HG02981 (cell line): ENCODE measurements at regions not wholly inside any gene's neighbourhood (a gene's known extent, or its start where the extent isn't known, plus 50 kb on each side); places are given as distances from the start of the nearest gene placed in this dataset.

Experiments
- ATAC-seq: cut with Tn5 transposase; IDR thresholded peaks from one replicate; pipeline ENCODE4 v1.9.1; 2021; ENCODE audit warnings: mild to moderate bottlenecking, moderate library complexity; ENCODE audit not compliant: unreplicated experiment

DNA sequence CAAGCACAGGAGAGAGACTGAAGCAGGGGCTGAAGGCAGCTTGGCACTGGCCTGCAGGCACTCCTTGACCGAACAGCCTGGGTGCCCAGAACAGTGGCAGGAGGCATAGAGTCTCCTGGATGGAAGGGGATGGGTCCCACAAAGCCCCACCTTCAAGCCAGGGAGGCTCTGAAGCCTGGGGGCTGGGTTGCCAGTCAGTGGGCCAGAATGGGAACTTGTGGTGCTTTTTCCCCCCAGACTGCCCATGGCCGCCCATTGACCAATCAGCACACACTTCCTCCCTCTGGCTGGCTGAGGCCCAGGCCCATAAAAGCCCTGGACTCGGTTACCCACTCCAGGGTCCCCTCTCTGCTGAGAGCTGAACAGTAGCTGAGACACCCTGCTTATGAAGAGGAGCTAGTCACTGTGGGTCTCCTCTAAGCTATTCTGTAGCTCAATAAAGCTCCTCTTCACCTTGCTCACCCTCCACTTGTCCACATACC lies 109.6 kb downstream of the ELAPOR2 start:
- ATAC-seq: no peak

DNA sequence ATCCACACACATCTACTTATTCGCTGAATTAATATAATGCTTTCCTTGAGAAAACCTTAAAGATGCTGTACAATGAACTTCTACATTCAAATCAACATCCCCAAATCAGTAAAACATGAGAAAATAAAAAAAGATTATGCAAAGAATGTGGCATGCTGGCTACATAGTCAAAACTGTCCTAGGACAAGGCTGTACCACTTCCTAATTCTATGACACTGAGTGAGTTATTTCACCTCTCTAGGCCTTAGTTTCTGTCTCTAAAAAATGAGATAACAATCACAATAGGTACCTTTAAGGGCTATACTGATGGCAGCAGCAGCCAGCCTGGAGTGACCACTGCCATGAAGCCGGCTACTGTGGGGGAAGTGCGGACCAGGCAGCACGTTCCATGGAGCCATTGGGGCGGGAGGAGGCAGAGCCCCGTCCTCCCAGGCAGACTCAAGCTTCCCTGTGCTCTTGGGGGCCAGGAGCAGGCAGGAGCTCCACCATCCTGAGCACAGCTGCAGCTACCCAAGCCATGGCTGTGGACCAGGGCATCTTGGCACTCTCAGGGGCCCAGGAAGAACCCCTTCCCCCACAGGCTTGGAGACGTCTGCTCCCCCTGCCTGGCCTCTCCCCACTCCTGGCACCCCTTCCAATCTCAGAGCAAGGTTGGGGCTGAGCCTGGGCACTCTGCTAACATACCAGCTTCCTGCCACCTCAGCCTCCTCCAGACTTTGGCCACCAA lies 110.2 kb downstream of the ELAPOR2 start:
- ATAC-seq: peak; percentile 97

GRCh38 chr7:86947929-86948328 lies 111.5 kb downstream of the ELAPOR2 start:
- no peak for ATAC-seq

DNA sequence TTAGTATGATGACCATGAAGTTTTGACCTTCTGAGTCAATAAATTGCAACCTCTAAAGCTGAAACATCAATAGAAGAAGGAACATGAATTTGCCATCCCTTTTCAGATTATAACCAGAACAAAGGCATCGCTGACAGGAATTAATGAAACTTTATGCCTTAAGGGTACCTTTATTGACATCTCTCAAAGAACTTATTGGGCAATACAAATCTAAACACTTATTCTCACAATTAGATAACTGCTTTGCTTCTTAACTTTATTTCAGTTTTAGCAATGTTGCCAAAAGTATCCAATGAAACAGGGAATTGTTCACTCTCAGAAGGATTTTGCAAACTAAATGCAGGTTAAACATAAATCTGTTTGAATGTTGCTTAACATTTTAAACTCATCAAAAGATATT lies 116.0 kb downstream of the ELAPOR2 start:
- no peak for ATAC-seq

- no peak for ATAC-seq
Measured at GRCh38 chr7:86942995-86943394, 116.5 kb downstream of the ELAPOR2 start.

DNA sequence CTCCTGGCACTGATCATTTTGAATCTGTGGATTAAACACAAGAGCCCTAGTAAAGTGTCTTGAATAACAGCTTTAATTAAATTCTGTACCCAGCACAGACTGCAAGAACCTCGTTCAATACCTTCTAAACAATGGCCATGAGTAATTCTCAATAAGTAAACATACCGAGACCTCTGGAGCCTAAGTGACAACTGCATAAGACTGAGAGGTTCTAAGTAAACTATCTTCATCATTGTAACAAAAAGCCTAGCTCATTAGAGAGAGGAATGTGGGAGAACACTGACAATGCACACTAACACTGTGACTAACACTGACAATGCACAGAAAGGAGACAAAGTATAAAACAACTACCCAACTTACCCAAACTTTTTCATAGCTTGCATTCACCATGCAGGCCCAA lies 117.4 kb downstream of the ELAPOR2 start:
- ATAC-seq: no peak

GRCh38 chr7:86939197-86939814 lies 120.1 kb downstream of the ELAPOR2 start:
- ATAC-seq: peak; percentile 88

- no peak for ATAC-seq
Measured at GRCh38 chr7:86937363-86937878, 122.0 kb downstream of the ELAPOR2 start.

DNA sequence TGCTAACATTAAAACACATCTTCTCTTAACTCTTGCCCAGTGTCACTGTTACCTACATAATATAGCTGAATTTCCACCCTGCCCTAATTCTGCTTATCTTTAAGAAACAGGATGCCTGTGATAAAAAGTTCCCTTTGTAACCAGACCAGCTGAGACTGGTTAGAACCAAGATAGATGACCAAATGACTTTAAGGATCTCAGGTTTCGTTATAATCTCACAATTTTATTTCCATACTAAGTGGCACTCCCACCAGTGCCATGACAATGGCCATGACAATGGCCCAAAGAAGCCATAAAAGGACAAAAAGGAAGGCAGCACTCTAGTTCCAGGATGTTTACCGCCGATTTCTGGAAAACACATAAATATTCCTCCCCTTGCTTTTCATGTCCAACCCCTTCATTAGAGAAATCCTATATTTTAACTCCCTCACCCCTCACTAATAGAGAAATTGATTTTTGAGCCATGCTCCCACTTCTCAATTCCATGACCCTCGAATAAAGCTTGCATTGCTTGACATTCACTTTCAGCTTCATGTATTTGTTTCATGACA lies 126.1 kb downstream of the ELAPOR2 start:
- ATAC-seq: no peak

GRCh38 chr7:86932038-86932512 lies 127.4 kb downstream of the ELAPOR2 start:
- ATAC-seq: no peak

GRCh38 chr7:86931439-86931838 lies 128.0 kb downstream of the ELAPOR2 start:
- ATAC-seq: no peak

DNA sequence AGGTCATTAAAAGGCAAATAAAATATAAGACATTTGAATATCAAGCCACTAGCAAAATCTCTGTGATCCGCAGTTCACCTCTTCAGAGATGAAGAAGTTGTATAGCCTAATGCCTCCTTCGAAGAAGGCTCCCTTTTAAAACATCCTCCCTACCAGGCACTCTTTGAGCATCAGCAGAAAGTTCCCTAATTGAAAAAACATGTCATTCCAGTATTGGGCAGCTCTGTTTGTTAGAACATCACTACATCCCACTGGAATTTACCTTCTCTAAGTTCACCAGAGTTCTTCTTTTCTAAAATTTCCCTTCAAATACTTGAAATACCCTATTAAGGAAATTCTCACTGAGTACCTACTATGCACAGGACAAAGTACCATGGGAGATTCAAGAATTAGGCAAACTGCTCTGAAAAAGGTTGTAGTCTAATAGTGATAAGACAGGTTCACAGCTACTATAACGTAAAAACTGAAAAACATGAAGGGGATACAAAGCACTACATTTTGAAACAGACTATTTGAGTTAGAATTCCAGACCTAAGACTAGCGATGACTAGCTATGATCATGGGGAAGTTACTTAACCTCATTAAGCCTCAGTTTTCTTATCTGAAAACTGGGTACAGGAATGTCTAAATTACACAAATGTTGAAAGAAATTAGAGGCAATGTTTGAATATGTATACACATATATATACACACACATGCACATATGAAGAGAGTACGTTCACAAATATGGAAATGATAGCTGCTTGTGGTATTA lies 128.7 kb downstream of the ELAPOR2 start:
- no peak for ATAC-seq

DNA sequence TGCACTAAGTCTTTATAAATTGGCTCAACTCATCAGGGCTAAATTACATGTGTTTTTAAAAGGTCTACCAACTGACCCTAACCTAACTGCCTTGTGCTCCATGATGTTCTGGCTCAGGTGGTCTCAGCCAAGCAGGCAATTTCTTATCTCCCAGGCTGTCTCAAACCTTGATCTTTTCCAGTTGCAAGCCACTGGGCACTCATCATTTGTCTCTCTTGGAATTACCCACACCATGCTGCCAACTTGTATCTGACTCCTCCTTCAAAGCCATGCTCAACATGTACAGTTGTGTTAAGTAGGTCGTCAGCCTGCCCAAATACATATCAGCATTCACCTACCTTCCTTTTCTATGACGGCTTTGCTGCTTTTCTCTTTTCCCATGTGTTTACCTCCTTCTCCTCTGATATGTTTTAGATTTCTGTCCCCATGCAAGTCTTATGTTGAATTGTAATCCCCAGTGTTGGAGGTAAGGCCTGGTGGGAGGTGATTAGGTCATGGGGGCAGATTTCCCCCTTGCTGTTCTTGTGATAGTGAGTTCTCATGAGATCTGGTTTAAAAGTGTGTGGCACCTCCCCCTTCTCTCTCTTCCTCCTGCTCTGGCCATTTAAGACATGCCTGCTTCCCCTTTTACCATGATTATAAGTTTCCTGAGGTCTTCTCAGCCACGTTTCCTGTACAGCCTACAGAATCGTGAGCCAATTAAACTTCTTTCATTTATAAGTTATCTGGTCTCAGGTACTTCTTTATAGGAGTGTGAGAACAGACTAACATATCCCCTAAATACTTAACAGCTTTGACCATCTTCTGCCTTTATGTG lies 130.0 kb downstream of the ELAPOR2 start:
- ATAC-seq: no peak

GRCh38 chr7:86928308-86928707 lies 131.1 kb downstream of the ELAPOR2 start:
- no peak for ATAC-seq

DNA sequence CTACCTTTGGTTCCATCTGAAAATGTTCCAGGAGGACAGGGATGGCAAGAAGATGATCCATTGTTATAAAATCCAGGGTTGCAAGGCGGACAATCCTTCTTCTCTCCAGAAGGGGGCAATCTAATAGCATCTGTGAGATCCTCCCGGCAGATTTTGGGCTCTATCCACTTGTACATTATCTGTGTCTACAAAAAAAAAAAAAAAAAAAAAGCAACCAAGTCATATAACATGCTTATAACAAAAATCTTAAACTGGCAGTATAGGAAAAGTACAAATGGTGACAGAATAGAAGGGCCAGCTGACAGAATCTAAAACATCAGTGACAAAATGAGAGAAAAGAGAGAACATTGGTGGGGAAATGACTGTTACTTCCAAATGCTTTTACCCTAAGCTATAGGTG lies 132.7 kb downstream of the ELAPOR2 start:
- peak; percentile 49 for ATAC-seq

DNA sequence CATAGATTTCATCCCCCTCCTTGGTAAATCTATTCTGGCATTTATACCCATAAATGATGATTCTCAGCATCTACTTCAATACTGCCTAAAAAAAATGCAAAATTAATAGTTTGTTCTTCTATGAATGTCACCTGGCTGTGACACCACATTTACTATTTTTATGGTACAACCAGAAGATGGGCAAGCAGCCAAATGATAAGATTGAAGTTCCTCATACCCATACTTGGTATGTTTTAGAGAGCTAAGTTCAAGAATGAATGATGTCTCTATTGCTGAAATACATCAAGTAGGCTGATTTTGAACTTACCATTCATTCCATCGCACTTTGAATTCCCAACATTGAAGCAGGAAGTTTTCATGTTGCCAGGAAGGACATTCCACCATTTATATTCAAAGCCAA lies 134.2 kb downstream of the ELAPOR2 start:
- no peak for ATAC-seq

DNA sequence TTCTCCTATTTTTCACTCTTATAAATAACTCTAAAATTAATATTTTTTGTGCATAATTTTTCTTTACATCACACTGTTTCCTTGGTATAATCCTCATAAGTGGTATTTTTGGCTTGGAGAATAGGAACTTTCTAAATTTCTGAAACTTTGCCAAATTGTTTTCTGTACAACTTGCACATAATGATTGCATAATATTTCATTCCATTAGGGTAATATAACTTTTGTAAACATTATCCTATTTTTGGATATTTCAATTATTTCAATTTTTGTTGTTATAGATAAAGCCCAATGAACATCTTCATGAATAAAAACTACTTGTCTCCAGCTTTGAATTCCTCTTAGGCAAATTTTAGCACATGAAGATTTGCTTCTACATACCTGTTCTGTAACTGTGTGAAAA lies 135.9 kb downstream of the ELAPOR2 start:
- no peak for ATAC-seq

DNA sequence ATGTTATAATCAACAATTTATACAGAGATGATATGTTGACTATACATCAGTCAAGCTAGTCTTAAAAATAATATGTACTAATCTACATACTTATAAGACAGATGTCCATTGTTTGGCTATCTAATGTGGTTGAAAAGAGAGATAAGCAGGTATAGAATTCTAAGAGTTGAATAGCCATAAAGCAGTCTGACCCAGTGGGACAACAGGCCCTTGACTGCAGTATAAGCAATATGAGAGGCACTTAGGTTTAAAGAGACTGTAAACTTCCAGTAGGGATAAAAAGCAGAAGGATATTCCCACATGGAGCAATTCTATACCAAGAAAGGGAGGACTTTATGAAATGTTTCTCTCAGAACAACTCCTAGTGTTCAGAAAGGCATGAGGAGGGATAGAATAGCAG lies 139.3 kb downstream of the ELAPOR2 start:
- no peak for ATAC-seq

- no peak for ATAC-seq
Measured at GRCh38 chr7:86918245-86918644, 141.2 kb downstream of the ELAPOR2 start.

DNA sequence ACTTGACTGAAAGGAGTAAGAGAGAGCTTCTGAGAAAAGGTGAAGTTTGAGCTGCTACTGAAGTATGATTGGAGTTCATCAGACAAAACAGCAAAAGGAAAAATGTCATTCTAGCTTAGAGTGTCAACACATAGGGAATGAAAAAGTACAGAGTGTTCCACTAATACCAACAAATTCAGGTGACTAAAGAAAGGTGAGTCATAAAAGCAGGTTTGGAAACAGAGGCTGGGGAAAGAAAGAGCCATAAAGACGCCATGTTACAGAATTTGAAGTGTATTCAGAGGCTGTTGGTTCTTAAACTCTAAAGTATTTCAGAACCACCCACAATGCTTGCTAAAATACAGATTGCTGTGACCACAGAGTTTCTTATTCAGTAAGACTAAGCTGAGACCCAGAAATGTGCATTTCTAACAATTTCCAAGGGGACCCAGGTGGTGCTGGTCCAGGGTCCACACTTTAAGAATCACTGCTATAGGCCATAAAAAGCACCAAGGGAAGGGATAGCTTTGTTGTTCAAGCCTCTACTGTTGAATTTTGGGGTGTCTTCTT lies 143.1 kb downstream of the ELAPOR2 start:
- no peak for ATAC-seq
